Caco-2 (cell line): ENCODE measurements at regions not wholly inside any gene's neighbourhood (a gene's known extent, or its start where the extent isn't known, plus 50 kb on each side); places are given as distances from the start of the nearest gene placed in this dataset.

ENCODE experiments used
- BruUV-seq: library from RNA; stranded (reverse); fragments of 400-500 nt; replicated peaks from 2 replicates; lab custom pipeline; 2021; lab: Mats Ljungman, UMichigan
- CTCF ChIA-PET: fragments of 300-600 bp; sonication (Branson Sonifier 250); formaldehyde crosslinking; loops from one replicate; lab custom pipeline; 2022; ENCODE audit warnings: antibody characterized with exemption; lab: Charles Lee
- POLR2A ChIA-PET: fragments of 300-600 bp; sonication (Branson Sonifier 250); formaldehyde crosslinking; loops from one replicate; lab custom pipeline; 2022; ENCODE audit warnings: antibody characterized with exemption; lab: Charles Lee
- DNase-seq, 2 experiments: peaks; one replicate each; pipeline versions ENCODE4 v3.0.0 to v3.0.0-alpha.2; 2020 to 2022
- H3K27me3 ChIP-seq: replicated peaks from 2 replicates; pipeline ENCODE4 v1.6.0; 2011; ENCODE audit warnings: low read length; ENCODE audit not compliant: control insufficient read depth, insufficient read depth
- H3K36me3 ChIP-seq: 2 replicates; pipeline ENCODE4 v1.5.1; 2011; ENCODE audit warnings: low read length; ENCODE audit not compliant: control insufficient read depth, insufficient read depth
- H3K4me1 ChIP-seq: fragments of 250-450 bp; sonication (Bioruptor Pico); 2 replicates; pipeline ENCODE4 v1.5.1; 2020; ENCODE audit warnings: mild to moderate bottlenecking
- H3K4me3 ChIP-seq: 2 replicates; pipeline ENCODE4 v1.5.1; 2011; ENCODE audit warnings: low read depth, mild to moderate bottlenecking, control low read depth, low read length
- H3K9me3 ChIP-seq: fragments of 250-450 bp; sonication (Bioruptor Pico); 2 replicates; pipeline ENCODE4 v1.5.1; 2020; ENCODE audit warnings: mild to moderate bottlenecking, moderate library complexity
- H3K27ac Mint-ChIP-seq: one replicate; pipeline ENCODE4 v1.8.0; 2022; ENCODE audit warnings: mixed read lengths; ENCODE audit not compliant: unreplicated experiment
- H3K27me3 Mint-ChIP-seq: one replicate; pipeline ENCODE4 v1.8.0; 2022; ENCODE audit warnings: mixed read lengths; ENCODE audit not compliant: insufficient read depth, unreplicated experiment
- H3K36me3 Mint-ChIP-seq: one replicate; pipeline ENCODE4 v1.8.0; 2022; ENCODE audit warnings: mild to moderate bottlenecking, mixed read lengths; ENCODE audit not compliant: insufficient read depth, unreplicated experiment
- H3K4me1 Mint-ChIP-seq: one replicate; pipeline ENCODE4 v1.8.0; 2022; ENCODE audit warnings: low read depth, mixed read lengths; ENCODE audit not compliant: unreplicated experiment
- H3K4me3 Mint-ChIP-seq: one replicate; pipeline ENCODE4 v1.8.0; 2022; ENCODE audit warnings: mild to moderate bottlenecking, moderate library complexity, mixed read lengths; ENCODE audit not compliant: unreplicated experiment
- H3K9me3 Mint-ChIP-seq: one replicate; pipeline ENCODE4 v1.8.0; 2022; ENCODE audit warnings: mixed read lengths; ENCODE audit not compliant: unreplicated experiment
- CTCF ChIP-seq, 2 experiments: fragments of 200-600 bp in 1 of 2; IDR thresholded peaks; 1 replicate in 1 of 2; 2 replicates in 1 of 2; pipeline versions ENCODE4 v1.5.1 to v1.8.0; 2011 to 2022; ENCODE audit warnings: antibody characterized with exemption in 1 of 2, control low read depth in 1 of 2, inconsistent platforms in 1 of 2, low read depth in 1 of 2, low read length in 1 of 2, mild to moderate bottlenecking in 1 of 2, moderate library complexity in 1 of 2; ENCODE audit not compliant: insufficient read depth in 1 of 2, severe bottlenecking in 1 of 2, unreplicated experiment in 1 of 2
- intact Hi-C: fragments of 100-400 bp; cut with micrococcal nuclease; formaldehyde crosslinking; loops from one replicate; pipeline ENCODE4 v1.10.0; 2022; ENCODE audit not compliant: unreplicated experiment

- intact Hi-C loops: no loop called here
- Mint-ChIP-seq H3K4me1 (no peaks in the 10 kb centered on the region), H3K36me3 (peaks cover 31% of the 10 kb centered on the region), H3K9me3 (peaks cover 33% of the 10 kb centered on the region), H3K27ac (no peak overlapping the region), H3K27me3 (no peaks in the 10 kb centered on the region), H3K4me3 (no peak overlapping the region)
- no peaks in the 10 kb centered on the region for H3K4me1 ChIP-seq
- no TSS peak for BruUV-seq
- CTCF ChIA-PET: no interaction called here
- H3K27me3 ChIP-seq: no peaks in the 10 kb centered on the region
- no peak for DNase-seq
- peaks cover 5% of the 10 kb centered on the region; the same call in 1 of the 2 replicates for H3K36me3 ChIP-seq
- H3K9me3 ChIP-seq: peaks cover 32% of the 10 kb centered on the region
- no peak overlapping the region for H3K4me3 ChIP-seq
- POLR2A ChIA-PET: no interaction called here
- TF ChIP-seq CTCF (IDR thresholded peaks at IDR 0.05; ENCODE audit: insufficient read depth in 1 of 2, low read depth in 1 of 2, low read length in 1 of 2, severe bottlenecking in 1 of 2, unreplicated experiment in 1 of 2): no peak
Observed at GRCh38 chr13:40878823-40879222, 89.4 kb downstream of the SLC25A15 start.
